Stimulated activated CD4-positive, alpha-beta T cell treated with anti-CD3 and anti-CD28 coated beads, Interleukin-12 subunit alpha, Interleukin-12 subunit beta, amount 100 ng/mL, for 24 hours (primary cell): ENCODE measurements at regions not wholly inside any gene's neighbourhood (a gene's known extent, or its start where the extent isn't known, plus 50 kb on each side); places are given as distances from the start of the nearest gene placed in this dataset.

ENCODE experiments used
- DNase-seq, 2 experiments: peaks; one replicate each; pipeline ENCODE4 v3.0.0-alpha.2; 2020; ENCODE audit warnings: low read depth in 2 of 2

GRCh38 chr2:136468799-136469369, 296.5 kb upstream of the THSD7B start:
- no peak for DNase-seq

DNA sequence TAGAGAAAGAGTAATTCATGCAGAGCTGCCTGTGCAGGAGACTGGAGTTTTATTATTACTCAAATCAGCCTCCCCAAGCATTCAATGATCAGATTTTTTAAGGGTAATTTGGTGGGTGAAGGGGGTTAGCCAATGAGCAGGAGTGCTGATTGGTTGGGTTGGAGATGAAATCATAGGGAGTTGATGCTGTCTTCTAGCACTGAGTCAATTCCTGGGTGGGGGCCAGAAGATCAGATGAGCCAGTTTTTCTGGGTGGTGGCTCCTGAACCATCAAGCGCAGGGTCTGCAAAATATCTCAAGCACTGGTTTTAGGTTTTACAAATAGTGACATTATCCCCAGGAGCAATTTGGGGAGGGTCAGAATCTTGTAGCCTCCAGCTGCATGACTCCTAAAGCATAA, 312.8 kb upstream of the THSD7B start:
- DNase-seq, result no peak

DNA sequence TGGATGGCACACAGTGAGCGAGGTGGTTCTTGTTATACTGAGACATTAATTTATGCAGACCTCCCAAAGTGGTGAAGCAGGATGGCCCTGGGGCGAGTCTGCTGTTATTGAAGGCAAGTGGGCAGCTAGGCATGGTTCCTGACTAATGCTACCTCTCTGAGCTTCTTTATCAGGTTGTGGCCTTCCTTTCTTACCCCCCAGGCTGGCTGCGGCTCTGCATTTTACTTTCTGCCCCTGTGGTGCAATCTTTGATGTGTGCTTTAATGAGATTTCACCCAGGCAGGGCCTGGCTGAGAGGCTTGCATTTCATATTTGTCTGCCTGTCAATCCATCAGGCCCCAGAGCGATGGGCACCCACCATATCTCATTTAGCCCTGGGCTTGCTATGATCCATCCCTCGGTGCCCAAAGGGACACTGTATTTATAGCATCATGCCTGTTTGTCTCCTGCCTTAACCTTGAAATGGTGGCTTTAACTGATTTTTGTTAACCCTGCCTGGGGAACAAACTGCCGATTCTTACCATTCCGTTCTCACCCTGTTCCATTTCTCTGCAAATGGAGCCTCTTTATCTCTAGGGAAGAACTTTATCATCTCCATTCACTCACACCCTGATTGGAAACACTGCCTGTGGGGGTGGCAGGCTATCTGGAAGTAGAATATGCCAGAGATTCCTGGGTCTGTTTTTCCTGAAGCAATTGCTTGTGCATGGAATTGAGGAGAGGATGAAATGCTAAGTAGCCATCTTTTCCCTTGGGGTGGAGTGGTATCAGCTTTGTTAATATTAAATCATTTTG, 316.2 kb upstream of the THSD7B start:
- DNase-seq, result no peak

GRCh38 chr2:136448432-136448831, 316.9 kb upstream of the THSD7B start:
- DNase-seq, result no peak

GRCh38 chr2:136444323-136444722, 321.0 kb upstream of the THSD7B start:
- DNase-seq, result no peak

DNA sequence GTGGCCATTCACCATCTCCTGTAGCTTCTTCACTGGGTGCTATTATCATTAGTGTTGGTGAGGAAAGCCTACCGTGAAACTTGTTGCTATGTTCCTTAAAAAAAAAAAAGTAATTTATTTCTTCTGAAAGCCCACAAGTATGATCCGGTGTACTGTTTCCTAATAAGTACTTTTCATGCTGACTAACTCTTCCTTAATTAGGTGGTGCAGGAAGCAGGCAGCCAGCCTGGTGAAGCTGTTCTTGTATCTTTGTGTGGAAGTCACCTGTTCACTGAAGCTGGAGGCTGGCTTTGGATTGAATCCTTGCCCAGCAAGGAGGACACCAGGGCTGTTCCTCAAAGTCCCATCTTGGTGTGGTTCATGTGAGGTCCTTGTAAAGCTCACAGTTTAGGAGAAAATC, 321.7 kb upstream of the THSD7B start:
- no peak for DNase-seq

GRCh38 chr2:136441979-136442714, 323.2 kb upstream of the THSD7B start:
- DNase-seq, result no peak

DNA sequence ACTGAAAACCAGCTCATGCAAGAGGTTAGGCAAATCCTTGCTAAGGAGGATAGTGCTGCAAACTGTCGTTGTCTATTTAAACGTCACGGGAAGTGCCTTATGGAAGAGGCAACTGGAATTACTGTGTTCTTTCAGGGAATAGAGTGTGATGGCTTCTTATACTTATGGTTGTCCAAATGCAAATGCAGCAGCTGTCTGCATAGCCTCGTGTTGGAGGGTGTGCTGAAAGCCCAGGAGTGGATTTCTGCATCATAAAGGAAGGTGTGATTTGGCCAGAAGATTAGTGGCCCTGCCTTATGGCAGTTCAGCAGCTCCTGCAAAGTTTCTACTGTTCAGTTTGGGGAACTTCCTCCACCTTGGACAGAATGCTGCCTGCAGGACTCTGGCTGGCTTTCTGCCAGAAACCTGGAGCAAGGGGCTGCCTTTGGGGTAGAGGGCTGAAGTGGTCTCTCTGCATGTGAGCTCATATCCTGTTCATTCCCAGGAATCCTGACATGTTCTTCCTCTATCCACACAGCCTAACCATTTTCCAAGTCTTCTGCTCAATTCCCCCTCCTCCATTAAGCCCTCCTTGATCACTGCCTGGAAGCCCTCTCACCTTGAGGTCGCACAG, 321.2 kb upstream of the CXCR4 start:
- no peak for DNase-seq

DNA sequence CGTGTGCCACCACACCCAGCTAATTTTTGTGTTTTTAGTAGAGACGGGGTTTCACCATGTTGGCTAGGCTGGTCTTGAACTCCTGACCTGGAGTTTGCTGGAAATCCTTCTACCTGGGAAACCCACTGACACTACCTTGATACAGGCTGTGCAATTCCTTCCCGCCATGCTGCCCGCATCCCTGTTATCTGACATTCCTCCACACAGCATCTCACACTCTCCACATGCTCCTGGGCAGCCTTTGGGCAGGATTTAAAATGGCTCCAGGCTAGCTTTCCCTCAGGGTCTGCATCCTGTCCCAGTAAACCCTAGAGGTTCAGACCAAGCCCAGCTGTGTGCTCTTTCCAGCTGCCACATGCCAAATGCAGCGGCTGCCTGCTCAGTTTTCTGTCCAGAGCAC, 319.5 kb upstream of the CXCR4 start:
- DNase-seq, result no peak

DNA sequence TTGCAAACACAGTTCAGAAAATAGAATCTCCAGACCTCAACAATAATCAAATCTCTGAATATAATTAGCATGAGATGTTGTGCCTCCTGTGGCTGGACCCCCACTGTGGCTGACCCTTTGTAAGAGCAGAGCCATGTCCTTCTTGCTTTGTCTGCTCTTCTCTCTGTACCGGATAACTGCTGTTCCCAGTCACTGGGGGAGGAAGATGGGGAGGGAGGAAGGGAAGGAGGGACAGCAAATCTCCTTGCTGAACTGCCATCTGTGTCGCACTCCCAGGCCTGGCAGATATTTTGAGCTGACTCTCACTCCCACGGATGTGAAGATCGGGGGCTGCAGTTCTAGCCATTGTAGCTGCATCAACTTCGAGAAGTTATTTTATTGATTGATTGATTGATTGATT, 319.0 kb upstream of the CXCR4 start:
- DNase-seq, result no peak

DNA sequence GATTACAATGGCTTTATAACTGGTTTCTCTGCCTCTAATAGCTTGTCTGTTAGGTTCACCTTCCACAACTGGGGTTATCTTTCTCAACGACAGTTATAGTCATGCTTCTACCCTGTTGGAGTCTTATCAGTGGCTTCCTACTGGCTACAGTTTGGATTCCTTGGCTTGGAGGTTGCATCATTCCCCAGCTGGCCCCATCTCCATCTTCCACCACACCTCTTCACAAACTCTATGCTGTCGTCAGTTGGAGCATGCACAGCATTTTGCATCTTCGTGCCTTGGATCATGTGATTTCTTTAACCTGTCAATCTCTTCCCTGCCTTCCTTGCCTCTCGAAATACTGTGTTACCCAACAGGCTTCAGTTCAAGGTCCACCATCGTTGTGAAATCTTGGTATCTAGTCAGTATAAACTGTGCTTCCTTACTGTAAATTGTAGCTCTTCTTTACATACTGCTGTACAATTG, 316.3 kb upstream of the CXCR4 start:
- DNase-seq, result no peak

DNA sequence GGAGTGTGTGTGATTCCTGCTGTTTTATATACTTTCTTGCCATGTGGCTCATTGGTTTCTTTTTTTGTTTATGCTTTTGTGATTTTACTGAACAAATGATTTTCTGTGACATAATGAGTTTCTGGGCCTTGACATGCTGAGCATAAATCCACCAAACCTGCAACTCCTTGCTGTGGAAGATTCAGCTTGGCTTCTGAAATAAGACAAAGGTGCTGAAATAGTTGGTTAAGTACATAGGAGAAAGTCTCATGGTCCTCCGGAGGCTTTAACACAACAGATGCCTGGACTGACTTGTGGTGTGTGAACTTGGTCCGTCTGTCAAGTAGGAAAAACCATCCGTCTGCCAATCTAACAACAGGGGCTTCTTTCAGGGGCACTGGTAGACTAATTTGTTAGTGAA, 315.3 kb upstream of the CXCR4 start:
- DNase-seq, result no peak

- no peak for DNase-seq
These were observed 306.2 kb upstream of the CXCR4 start for GRCh38 chr2:136424112-136424511.

DNA sequence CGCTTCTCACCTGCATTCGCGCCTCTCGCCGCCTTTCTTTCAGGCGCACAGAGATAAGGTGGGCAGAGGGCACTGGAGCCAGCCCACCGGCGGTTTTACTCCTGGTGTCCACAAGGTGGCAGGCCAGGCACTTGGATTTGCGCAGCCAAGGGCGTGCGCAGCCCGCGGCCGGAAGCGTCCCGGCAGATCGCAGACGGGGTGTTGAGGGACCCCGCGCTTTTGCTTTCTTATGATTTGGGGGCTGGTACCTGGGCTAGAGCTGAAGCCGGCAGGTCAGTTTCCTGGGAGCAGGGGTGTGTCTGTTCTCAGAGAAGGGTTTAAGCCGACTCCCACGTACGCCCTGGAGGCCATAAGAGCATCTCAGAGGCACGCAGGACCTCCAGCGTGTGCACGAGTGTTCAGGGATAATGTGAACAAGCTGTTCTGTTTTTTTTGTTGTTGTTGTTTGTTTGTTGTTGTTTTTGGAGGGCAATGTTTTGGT, 305.6 kb upstream of the CXCR4 start:
- DNase-seq, result peak; percentile 69 to 77

DNA sequence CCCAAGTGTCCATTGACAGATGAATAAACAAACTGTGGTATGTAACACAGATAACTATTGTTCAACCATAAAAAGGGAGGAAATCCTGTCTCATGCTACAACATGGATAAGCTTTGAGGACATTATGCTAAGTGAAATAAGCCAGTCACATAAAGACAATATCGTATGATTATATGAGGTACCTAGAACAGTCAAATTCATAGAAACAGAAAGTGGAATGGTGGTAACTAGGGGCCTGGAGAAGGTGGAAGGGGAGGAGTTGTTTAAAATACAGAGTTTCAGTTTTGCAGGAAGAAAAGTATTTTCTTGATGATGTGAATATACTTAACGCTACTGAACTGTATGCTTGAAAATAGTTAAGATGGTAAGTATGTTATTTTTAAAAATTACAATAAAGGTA, 304.6 kb upstream of the CXCR4 start:
- no peak for DNase-seq

DNA sequence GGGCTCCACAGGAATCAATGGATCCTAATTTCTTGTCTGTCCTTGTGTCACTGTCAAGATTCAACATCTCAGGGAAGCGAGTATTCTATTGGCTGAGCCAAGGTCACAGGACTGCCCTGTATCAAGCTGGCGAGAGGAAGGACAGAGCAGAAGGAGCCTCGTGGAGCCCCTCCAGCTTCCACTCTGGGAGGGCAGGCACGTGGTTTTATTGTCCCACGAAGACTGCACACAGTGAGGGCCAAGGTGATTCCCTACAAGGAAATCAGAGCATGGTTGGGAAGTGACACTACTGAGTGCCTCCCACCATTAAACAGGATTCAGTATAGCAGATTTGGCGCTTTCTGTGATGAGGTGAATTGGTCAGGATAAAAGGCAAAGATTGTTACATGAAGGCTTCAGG, 302.4 kb upstream of the CXCR4 start:
- DNase-seq, result no peak

DNA sequence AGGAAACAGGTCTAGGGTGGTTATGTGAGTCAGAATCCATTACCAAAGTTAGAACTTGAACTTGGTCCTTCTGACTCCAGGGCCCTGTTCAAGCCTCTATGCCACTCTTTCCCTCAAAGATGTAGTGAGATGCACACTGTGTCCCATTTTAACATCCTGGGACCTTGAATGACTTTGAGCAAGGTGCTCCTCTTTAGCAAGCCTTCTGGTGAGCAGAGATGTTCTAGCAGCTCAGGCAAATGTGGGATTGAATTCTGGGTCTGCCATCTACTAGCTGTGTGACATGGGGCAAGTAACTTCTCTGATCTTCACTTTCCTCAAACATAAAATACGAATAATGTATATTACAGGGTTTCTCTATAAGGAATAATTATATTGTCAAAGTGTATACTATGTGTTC, 294.0 kb upstream of the CXCR4 start:
- DNase-seq, result no peak

DNA sequence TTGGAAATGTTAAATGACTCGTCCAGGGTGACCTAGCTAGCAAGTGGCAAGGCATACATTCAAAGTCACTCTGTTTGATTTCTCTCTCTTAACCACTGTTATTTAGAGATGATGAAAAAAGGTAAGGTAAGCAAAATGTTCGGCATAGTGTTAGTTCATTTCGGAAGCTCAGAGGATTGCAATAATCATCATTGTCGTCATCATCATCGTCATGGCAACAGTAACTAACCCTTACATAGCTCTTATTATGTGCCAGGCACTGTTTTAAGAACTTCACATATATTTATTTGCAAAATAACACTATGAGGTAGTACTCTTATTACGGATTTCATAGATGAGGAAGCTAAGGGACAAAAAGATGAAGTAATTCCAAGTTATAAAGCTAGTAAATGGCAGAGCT, 292.7 kb upstream of the CXCR4 start:
- no peak for DNase-seq

DNA sequence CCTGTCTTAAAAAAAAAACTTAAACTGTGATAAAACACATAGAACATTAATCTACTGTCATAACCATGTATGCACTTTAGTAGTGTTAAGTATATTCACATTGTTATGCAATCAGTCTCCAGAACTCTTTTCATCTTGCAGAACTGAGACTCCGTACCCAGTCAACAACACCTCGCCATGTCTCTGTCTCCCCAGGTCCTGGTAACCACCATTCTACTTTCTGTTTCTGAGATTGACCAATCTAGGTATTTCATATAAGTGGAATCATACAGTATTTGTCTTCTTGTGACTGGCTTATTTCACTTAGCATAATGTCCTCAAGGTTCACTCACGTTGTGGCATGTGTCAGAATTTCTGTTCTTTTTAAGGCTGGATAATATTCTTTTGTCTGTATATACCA, 290.8 kb upstream of the CXCR4 start:
- DNase-seq, result no peak

GRCh38 chr2:136407952-136408318, 290.0 kb upstream of the CXCR4 start:
- no peak for DNase-seq

- DNase-seq, result no peak
These were observed 289.4 kb upstream of the CXCR4 start for GRCh38 chr2:136407117-136407951.

GRCh38 chr2:136404925-136405324, 287.0 kb upstream of the CXCR4 start:
- no peak for DNase-seq
